ENCODE measurements at regions not wholly inside any gene's neighbourhood (a gene's known extent, or its start where the extent isn't known, plus 50 kb on each side); places are given as distances from the start of the nearest gene placed in this dataset.

- DNase-seq (ENCODE audit: low read depth), result no peak
- no peak for TF ChIP-seq CTCF (IDR thresholded peaks at IDR 0.05; ENCODE audit: insufficient read depth, low read depth, low read length, missing control alignments)
- no peak overlapping the region for H3K4me3 ChIP-seq (ENCODE audit: low read length)
These were observed 157.5 kb upstream of the FERD3L start for GRCh38 chr7:19302731-19303130.

GRCh38 chr7:19296617-19297016 is 151.4 kb upstream of the FERD3L start:
- no peak for TF ChIP-seq CTCF (IDR thresholded peaks at IDR 0.05; ENCODE audit: insufficient read depth, low read depth, low read length, missing control alignments)
- no peak for DNase-seq (ENCODE audit: low read depth)
- H3K4me3 ChIP-seq (ENCODE audit: low read length), result no peak overlapping the region

DNA sequence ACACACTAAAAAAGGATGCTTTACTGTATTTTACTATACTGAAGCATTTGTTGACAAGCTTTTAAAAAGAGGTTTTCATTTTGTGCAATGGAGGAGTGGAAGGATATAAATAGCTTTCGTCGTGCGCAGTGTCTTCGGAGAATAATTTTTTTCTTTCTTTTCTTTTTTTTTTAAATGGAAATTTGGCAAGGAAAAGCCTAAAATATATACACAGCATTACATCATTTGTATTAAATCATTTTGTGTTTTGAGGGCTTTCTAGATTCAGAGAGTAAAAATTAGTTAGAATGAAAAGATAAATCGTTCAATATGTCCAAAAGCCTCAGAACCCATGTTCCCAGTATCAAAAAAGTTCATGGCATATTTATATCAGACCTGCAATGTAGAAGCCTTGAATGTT is 150.2 kb upstream of the FERD3L start:
- no peak for DNase-seq (ENCODE audit: low read depth)
- H3K4me3 ChIP-seq (ENCODE audit: low read length), result no peak overlapping the region
- TF ChIP-seq CTCF (IDR thresholded peaks at IDR 0.05; ENCODE audit: insufficient read depth, low read depth, low read length, missing control alignments), result no peak

DNA sequence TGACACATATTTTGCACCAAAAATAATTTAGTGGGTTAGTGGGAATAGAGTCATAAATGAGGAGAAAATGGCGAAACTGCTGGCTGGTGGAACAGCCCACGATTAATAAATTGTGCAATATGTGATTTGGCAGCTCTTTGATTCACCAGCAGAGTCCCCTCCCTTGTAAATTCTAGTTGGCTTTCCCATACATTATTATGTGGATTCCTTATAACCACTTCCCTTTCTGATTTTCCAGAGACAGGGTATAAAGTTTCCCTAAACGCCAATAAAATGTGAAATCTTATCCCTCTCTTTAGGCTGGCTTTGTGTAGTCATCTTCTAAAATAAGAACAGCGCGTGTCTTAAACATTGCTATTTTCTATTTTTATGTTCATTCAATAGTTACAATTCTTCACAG is 149.4 kb upstream of the FERD3L start:
- no peak overlapping the region for H3K4me3 ChIP-seq (ENCODE audit: low read length)
- TF ChIP-seq CTCF (IDR thresholded peaks at IDR 0.05; ENCODE audit: insufficient read depth, low read depth, low read length, missing control alignments), result no peak
- DNase-seq (ENCODE audit: low read depth), result no peak

DNA sequence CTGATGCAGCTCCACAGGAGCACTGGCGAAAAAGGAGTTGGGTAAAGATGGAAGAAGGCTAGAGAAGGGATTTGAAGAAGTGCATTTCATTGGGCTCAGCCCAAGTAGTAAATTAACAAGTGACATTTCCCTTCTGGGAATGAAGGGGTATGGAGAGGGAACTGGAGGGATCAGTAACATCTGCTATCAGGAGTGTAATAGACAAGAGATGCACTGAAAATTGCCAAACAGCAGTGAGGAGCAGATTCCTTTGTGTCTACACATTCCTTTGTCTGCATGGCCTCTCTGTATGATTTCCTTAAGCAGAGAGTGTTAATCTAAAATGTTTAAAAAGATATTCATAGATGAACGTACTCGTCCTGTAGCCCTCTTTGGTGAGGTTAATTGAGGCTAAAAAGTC is 148.2 kb upstream of the FERD3L start:
- DNase-seq (ENCODE audit: low read depth), result no peak
- no peak overlapping the region for H3K4me3 ChIP-seq (ENCODE audit: low read length)
- TF ChIP-seq CTCF (IDR thresholded peaks at IDR 0.05; ENCODE audit: insufficient read depth, low read depth, low read length, missing control alignments), result no peak

DNA sequence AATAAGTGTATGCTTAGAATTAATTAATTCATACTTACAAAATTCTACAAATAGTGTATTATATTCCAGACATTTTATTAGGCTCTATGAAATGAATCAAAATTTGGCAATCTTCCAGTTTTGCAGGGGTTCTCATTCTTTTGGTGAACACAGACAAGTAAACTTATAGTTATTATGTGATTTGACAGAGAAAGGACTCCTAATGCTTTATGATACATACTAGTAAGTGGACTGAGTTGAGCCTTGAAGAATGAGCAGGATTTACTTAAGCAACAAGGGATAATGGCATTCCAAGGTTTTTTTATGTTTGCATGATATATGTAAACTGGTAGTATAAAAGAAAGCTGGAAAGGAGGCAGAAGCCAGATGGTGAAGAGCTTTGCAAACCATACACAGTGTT is 145.7 kb upstream of the FERD3L start:
- H3K4me3 ChIP-seq (ENCODE audit: low read length), result no peak overlapping the region
- no peak for TF ChIP-seq CTCF (IDR thresholded peaks at IDR 0.05; ENCODE audit: insufficient read depth, low read depth, low read length, missing control alignments)
- no peak for DNase-seq (ENCODE audit: low read depth)

- no peak overlapping the region for H3K4me3 ChIP-seq (ENCODE audit: low read length)
- no peak for TF ChIP-seq CTCF (IDR thresholded peaks at IDR 0.05; ENCODE audit: insufficient read depth, low read depth, low read length, missing control alignments)
- DNase-seq (ENCODE audit: low read depth), result no peak
These were observed 144.8 kb upstream of the FERD3L start for GRCh38 chr7:19290066-19290465.

Data from epithelial cell of esophagus (primary cell).